SK-N-SH (cell line): ENCODE measurements at regions not wholly inside any gene's neighbourhood (a gene's known extent, or its start where the extent isn't known, plus 50 kb on each side); places are given as distances from the start of the nearest gene placed in this dataset.
"Not testable (repeated sequence)": the region's sequence is repeated elsewhere in the genome, so short reads cannot be mapped to it uniquely, and the experiment has no call there.

Experiments
- CTCF ChIA-PET: fragments of 300-600, 350-600 bp; formaldehyde crosslinking; extraction: SDS; loops from one replicate; lab custom pipeline; 2021; lab: Yijun Ruan, JAX
- POLR2A ChIA-PET: fragments of 350-600 bp; sonication (Branson Sonifier 250); formaldehyde crosslinking; extraction: SDS; loops from one replicate; lab custom pipeline; 2020; ENCODE audit warnings: antibody characterized with exemption, inconsistent platforms; lab: Yijun Ruan, JAX
- DNase-seq: peaks from one replicate; pipeline ENCODE4 v3.0.0; 2012
- H2AFZ ChIP-seq: fragments of 200-600 bp; sonication (generic); 2 replicates; pipeline ENCODE4 v1.8.1; 2016; ENCODE audit warnings: antibody characterized with exemption, mild to moderate bottlenecking, low read depth
- H3F3A ChIP-seq: fragments of 200-600 bp; sonication (generic); replicated peaks from 2 replicates; pipeline ENCODE3; 2016; ENCODE audit warnings: antibody characterized with exemption, mild to moderate bottlenecking; ENCODE audit not compliant: insufficient read depth
- H3K27ac ChIP-seq, 2 experiments: fragments of 200-500 bp in 1 of 2; fragments of 200-600 bp in 1 of 2; sonication (Bioruptor generic) in 1 of 2; sonication (generic), shearing (Covaris generic) in 1 of 2; 2 replicates each; pipeline versions ENCODE4 v1.5.1 to v1.6.1; 2014 to 2016; ENCODE audit warnings: low read depth in 2 of 2, inconsistent platforms in 1 of 2, low read length in 1 of 2, mild to moderate bottlenecking in 1 of 2, mixed read lengths in 1 of 2
- H3K27me3 ChIP-seq: fragments of 200-600 bp; sonication (generic), shearing (Covaris generic); 2 replicates; pipeline ENCODE4 v1.6.1; 2016; ENCODE audit warnings: mixed run types; ENCODE audit not compliant: insufficient read depth
- H3K36me3 ChIP-seq, 2 experiments: fragments of 200-500 bp in 1 of 2; fragments of 200-600 bp in 1 of 2; sonication (Bioruptor generic) in 1 of 2; sonication (generic) in 1 of 2; replicated peaks in 1 of 2; 2 replicates each; pipeline versions ENCODE3 to v1.5.1; 2014 to 2016; ENCODE audit warnings: low read length in 1 of 2, mild to moderate bottlenecking in 1 of 2; ENCODE audit not compliant: insufficient read depth in 2 of 2, control insufficient read depth in 1 of 2
- H3K4me1 ChIP-seq, 2 experiments: fragments of 200-500 bp in 1 of 2; fragments of 200-600 bp in 1 of 2; sonication (Bioruptor generic) in 1 of 2; sonication (generic), shearing (Covaris generic) in 1 of 2; 2 replicates each; pipeline versions ENCODE4 v1.5.1 to v1.6.1; 2014 to 2016; ENCODE audit warnings: low read depth in 1 of 2, low read length in 1 of 2, mixed run types in 1 of 2; ENCODE audit not compliant: insufficient read depth in 2 of 2, control insufficient read depth in 1 of 2
- H3K4me2 ChIP-seq: fragments of 200-600 bp; sonication (generic), shearing (Covaris generic); 2 replicates; pipeline ENCODE4 v1.6.1; 2017; ENCODE audit warnings: mixed run types
- H3K4me3 ChIP-seq, 2 experiments: fragments of 200-500 bp in 1 of 2; fragments of 200-600 bp in 1 of 2; sonication (Bioruptor generic) in 1 of 2; sonication (generic), shearing (Covaris generic) in 1 of 2; 2 replicates each; pipeline versions ENCODE4 v1.5.1 to v1.8.1; 2014 to 2016; ENCODE audit warnings: low read depth in 2 of 2, inconsistent platforms in 1 of 2, low read length in 1 of 2, mild to moderate bottlenecking in 1 of 2, mixed read lengths in 1 of 2, moderate library complexity in 1 of 2
- H3K79me2 ChIP-seq: fragments of 200-600 bp; sonication (generic); 2 replicates; pipeline ENCODE4 v1.8.1; 2017; ENCODE audit warnings: mild to moderate bottlenecking; ENCODE audit not compliant: insufficient read depth
- H3K9ac ChIP-seq: fragments of 200-600 bp; sonication (generic); 2 replicates; pipeline ENCODE4 v1.6.1; 2017; ENCODE audit warnings: mixed run types
- H3K9me2 ChIP-seq: fragments of 200-600 bp; sonication (generic); 2 replicates; pipeline ENCODE4 v1.6.1; 2017; ENCODE audit warnings: mixed run types
- H3K9me3 ChIP-seq: fragments of 200-600 bp; sonication (generic); 2 replicates; pipeline ENCODE4 v1.6.1; 2017; ENCODE audit warnings: mixed run types, mild to moderate bottlenecking, moderate library complexity
- H4K20me1 ChIP-seq: fragments of 200-600 bp; sonication (generic); 2 replicates; pipeline ENCODE4 v1.6.1; 2017; ENCODE audit warnings: mild to moderate bottlenecking, mixed run types; ENCODE audit not compliant: insufficient read depth
- CHD2 ChIP-seq: fragments of 150-350 bp; IDR thresholded peaks from 2 replicates; pipeline ENCODE4 v1.6.1; 2018; ENCODE audit warnings: low read length; ENCODE audit not compliant: partially characterized antibody
- ELF1 ChIP-seq: IDR thresholded peaks from 2 replicates; pipeline ENCODE4 v1.4.0; 2012
- EP300 ChIP-seq, 2 experiments: IDR thresholded peaks; 2 replicates each; pipeline versions ENCODE4 v1.4.0 to v1.6.1; 2012; ENCODE audit warnings: borderline replicate concordance in 1 of 2, low read depth in 1 of 2, low read length in 1 of 2
- FOSL2 ChIP-seq: IDR thresholded peaks from 2 replicates; pipeline ENCODE4 v1.4.0; 2012; ENCODE audit warnings: low read depth, mild to moderate bottlenecking, moderate library complexity, borderline replicate concordance
- FOXJ3 ChIP-seq: sonication (generic); formaldehyde crosslinking; IDR thresholded peaks from 2 replicates; pipeline ENCODE4 v1.5.1; 2020; ENCODE audit warnings: mild to moderate bottlenecking, missing genetic modification reagents
- GATA2 ChIP-seq: sonication (generic); formaldehyde crosslinking; IDR thresholded peaks from 2 replicates; pipeline ENCODE4 v1.5.0; 2020; ENCODE audit warnings: mild to moderate bottlenecking, missing genetic modification reagents
- MAX ChIP-seq: IDR thresholded peaks from 2 replicates; pipeline ENCODE4 v1.4.0; 2012; ENCODE audit warnings: low read depth
- MXI1 ChIP-seq: IDR thresholded peaks from 2 replicates; pipeline ENCODE4 v1.6.1; 2012; ENCODE audit warnings: mild to moderate bottlenecking, low read depth, low read length, improper control_type of control experiment
- NFIC ChIP-seq: IDR thresholded peaks from 2 replicates; pipeline ENCODE4 v1.4.0; 2012; ENCODE audit warnings: borderline replicate concordance
- NRF1 ChIP-seq: IDR thresholded peaks from 2 replicates; pipeline ENCODE4 v1.6.1; 2012; ENCODE audit warnings: low read depth, mild to moderate bottlenecking, low read length
- RCOR1 ChIP-seq: fragments of 150-350 bp; IDR thresholded peaks from 2 replicates; pipeline ENCODE4 v1.6.1; 2017; ENCODE audit warnings: antibody characterized with exemption, low read length
- RFX5 ChIP-seq: IDR thresholded peaks from 2 replicates; pipeline ENCODE4 v1.6.1; 2012; ENCODE audit warnings: mild to moderate bottlenecking, improper control_type of control experiment, low read length
- SIN3A ChIP-seq: IDR thresholded peaks from 2 replicates; pipeline ENCODE4 v1.6.1; 2012; ENCODE audit warnings: low read depth, mild to moderate bottlenecking, low read length, moderate library complexity, borderline replicate concordance
- TCF12 ChIP-seq: IDR thresholded peaks from 2 replicates; pipeline ENCODE4 v1.4.0; 2012
- TEAD4 ChIP-seq: IDR thresholded peaks from 2 replicates; pipeline ENCODE4 v1.4.0; 2012; ENCODE audit warnings: mild to moderate bottlenecking, borderline replicate concordance; ENCODE audit not compliant: insufficient read depth
- WGBS: methylation state at CpG from one replicate; pipeline ENCODE4 v1.1.6; 2017; ENCODE audit warnings: low lambda C conversion rate; 5-methylcytosine and 5-hydroxymethylcytosine counted together

DNA sequence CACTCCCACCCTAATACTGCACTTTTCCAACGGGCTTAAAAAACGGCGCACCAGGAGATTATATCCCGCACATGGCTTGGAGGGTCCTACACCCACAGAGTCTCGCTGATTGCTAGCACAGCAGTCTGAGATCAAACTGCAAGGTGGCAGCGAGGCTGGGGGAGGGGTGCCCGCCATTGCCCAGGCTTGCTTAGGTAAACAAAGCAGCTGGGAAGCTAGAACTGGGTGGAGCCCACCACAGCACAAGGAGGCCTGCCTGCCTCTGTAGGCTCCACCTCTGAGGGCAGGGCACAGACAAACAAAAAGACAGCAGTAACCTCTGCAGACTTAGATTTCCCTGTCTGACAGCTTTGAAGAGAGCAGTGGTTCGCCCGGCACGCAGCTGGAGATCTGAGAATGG lies 88.5 kb downstream of the MTX3 start:
- H3K9ac ChIP-seq, H3K4me1 ChIP-seq, H3K27me3 ChIP-seq, H3K9me2 ChIP-seq, H3K9me3 ChIP-seq, POLR2A ChIA-PET, H4K20me1 ChIP-seq, H3K36me3 ChIP-seq, H3K27ac ChIP-seq, H3K4me2 ChIP-seq, DNase-seq, H3K4me3 ChIP-seq, H3F3A ChIP-seq, H2AFZ ChIP-seq, H3K79me2 ChIP-seq, CTCF ChIA-PET: not testable (repeated sequence)
- WGBS, result 60% methylated on average over 6 of the region's 10 CpGs

DNA sequence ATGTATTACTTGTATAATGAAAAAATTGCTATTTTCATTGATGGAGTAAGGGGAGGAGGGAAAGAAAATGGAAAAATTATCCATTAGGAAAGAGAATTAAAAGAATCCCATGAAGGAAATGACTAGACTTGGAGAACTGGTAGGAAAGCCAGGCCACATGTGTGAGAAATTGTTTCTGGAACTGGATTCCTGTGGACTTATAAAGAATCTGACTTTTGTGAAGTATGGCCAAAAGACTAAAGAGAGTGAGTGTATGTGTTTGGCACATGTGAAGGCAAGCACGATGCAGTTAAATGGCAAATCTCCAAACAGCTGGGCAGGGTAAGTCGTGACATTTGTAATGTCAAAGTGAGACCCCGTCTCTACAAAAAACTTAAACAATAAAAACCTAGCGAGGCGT lies 89.4 kb downstream of the MTX3 start:
- no peaks in the 10 kb centered on the region for H3K4me1 ChIP-seq
- 40% methylated on average over 5 of the region's 5 CpGs for WGBS
- CTCF ChIA-PET, result no interaction called here
- H3K9me2 ChIP-seq, result no peaks in the 10 kb centered on the region
- no peaks in the 10 kb centered on the region for H4K20me1 ChIP-seq
- H3K4me2 ChIP-seq, result no peak overlapping the region
- no peak overlapping the region for H2AFZ ChIP-seq
- POLR2A ChIA-PET, result no interaction called here
- no peak overlapping the region for H3K9ac ChIP-seq
- H3K27ac ChIP-seq, result no peak overlapping the region
- no peaks in the 10 kb centered on the region for H3K9me3 ChIP-seq
- H3K79me2 ChIP-seq, result no peaks in the 10 kb centered on the region
- H3K27me3 ChIP-seq, result no peaks in the 10 kb centered on the region
- no peak overlapping the region for H3K4me3 ChIP-seq
- TF ChIP-seq FOSL2 (no peak), SIN3A (no peak), TEAD4 (no peak), EP300 (IDR thresholded peaks at IDR 0.05; ENCODE audit: borderline replicate concordance in 1 of 2, low read depth in 1 of 2, low read length in 1 of 2) (no peak), GATA2 (CRISPR knock-in tag) (no peak)
- no peaks in the 10 kb centered on the region for H3K36me3 ChIP-seq
- DNase-seq, result no peak
- no peaks in the 10 kb centered on the region for H3F3A ChIP-seq

DNA sequence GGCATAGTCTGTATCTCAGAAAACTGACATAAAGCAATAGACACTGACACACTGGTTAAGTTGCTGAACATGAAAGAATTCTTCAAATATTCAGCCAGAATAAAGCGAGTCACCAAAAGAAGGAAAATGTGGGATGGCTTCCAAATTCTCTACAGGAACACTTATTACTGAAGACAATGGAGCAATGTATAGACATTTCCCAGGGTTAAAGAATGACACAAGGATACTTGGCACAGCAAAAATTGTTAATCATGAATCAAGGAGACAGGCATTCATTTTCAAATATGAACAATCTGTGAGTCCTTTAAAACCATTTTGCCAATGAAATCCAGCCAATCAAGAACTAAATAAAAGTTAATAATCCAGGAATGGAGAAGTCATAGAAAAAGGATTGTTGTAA lies 92.5 kb downstream of the MTX3 start:
- H3K4me1 ChIP-seq, result no peaks in the 10 kb centered on the region
- no peak for DNase-seq
- H2AFZ ChIP-seq, result no peak overlapping the region
- 13% methylated on average over 1 of the region's 1 CpG for WGBS
- no peaks in the 10 kb centered on the region for H3K27me3 ChIP-seq
- H3K27ac ChIP-seq, result no peak overlapping the region
- ChIA-PET CTCF (no interaction called here), POLR2A (no interaction called here)
- no peak overlapping the region for H3K4me3 ChIP-seq
- no peak overlapping the region for H3K4me2 ChIP-seq
- no peaks in the 10 kb centered on the region for H4K20me1 ChIP-seq
- no peaks in the 10 kb centered on the region for H3K79me2 ChIP-seq
- no peaks in the 10 kb centered on the region for H3K36me3 ChIP-seq
- no peaks in the 10 kb centered on the region for H3K9me2 ChIP-seq
- no peaks in the 10 kb centered on the region for H3F3A ChIP-seq
- no peak for TF ChIP-seq RFX5
- H3K9ac ChIP-seq, result no peak overlapping the region
- H3K9me3 ChIP-seq, result no peaks in the 10 kb centered on the region

DNA sequence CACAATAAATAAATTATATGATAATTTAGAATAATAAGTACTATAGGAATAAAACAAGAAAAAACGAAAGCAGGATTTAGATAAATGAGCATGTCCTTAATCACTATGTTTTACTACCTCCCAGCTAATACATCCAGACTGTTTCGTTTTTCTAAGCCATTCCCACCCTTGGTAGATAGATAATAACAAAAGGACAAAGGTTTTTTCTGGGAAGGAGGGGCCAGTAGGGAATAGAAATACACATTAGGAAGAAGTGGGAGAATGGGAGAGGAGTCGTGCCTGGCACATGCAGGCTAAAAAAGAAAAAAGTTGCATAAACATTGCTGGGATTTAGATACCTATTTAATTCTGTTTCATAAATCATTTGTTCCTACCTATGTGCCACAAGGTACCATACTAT lies 97.1 kb downstream of the MTX3 start:
- no peaks in the 10 kb centered on the region for H3F3A ChIP-seq
- CTCF ChIA-PET, result no interaction called here
- POLR2A ChIA-PET, result no interaction called here
- H3K27me3 ChIP-seq, result no peaks in the 10 kb centered on the region
- H3K9me2 ChIP-seq, result no peaks in the 10 kb centered on the region
- DNase-seq, result no peak
- WGBS, result 14% methylated on average over 3 of the region's 3 CpGs
- no peaks in the 10 kb centered on the region for H3K79me2 ChIP-seq
- H3K9ac ChIP-seq, result no peak overlapping the region
- no peak overlapping the region for H3K4me3 ChIP-seq
- H3K4me2 ChIP-seq, result no peak overlapping the region
- H2AFZ ChIP-seq, result no peak overlapping the region
- no peaks in the 10 kb centered on the region for H3K9me3 ChIP-seq
- no peaks in the 10 kb centered on the region for H3K36me3 ChIP-seq
- H3K4me1 ChIP-seq, result no peaks in the 10 kb centered on the region
- no peak overlapping the region for H3K27ac ChIP-seq
- H4K20me1 ChIP-seq, result no peaks in the 10 kb centered on the region
- no peak for TF ChIP-seq CHD2
- TF ChIP-seq ELF1, result no peak
- no peak for TF ChIP-seq MXI1
- TF ChIP-seq MAX, result no peak
- no peak for TF ChIP-seq NFIC
- no peak for TF ChIP-seq FOXJ3
- no peak for TF ChIP-seq NRF1
- TF ChIP-seq TEAD4, result no peak
- TF ChIP-seq RFX5, result no peak
- TF ChIP-seq TCF12, result no peak
- no peak for TF ChIP-seq RCOR1
- TF ChIP-seq SIN3A, result no peak
- TF ChIP-seq EP300 (IDR thresholded peaks at IDR 0.05; ENCODE audit: borderline replicate concordance in 1 of 2, low read depth in 1 of 2, low read length in 1 of 2), result no peak
